IMR-90 (cell line): ENCODE measurements at regions not wholly inside any gene's neighbourhood (a gene's known extent, or its start where the extent isn't known, plus 50 kb on each side); places are given as distances from the start of the nearest gene placed in this dataset.

Source experiments
- ATAC-seq: fragments of 200-7000 bp; cut with Tn5 transposase; 2 replicates; pipeline ENCODE4 v1.9.1; 2020; ENCODE audit warnings: low read depth, mild to moderate bottlenecking, moderate library complexity
- BruUV-seq: library from RNA; stranded (reverse); fragments of 400-500 nt; replicated peaks from 2 replicates; lab custom pipeline; 2021; lab: Mats Ljungman, UMichigan
- CTCF ChIA-PET: fragments of 300-600 bp; formaldehyde crosslinking; extraction: SDS; loops from one replicate; lab custom pipeline; 2021; ENCODE audit warnings: antibody characterized with exemption; lab: Yijun Ruan, JAX
- POLR2A ChIA-PET: fragments of 300-600 bp; sonication (Branson Sonifier 250); formaldehyde crosslinking; loops from one replicate; lab custom pipeline; 2022; ENCODE audit warnings: antibody characterized with exemption; ENCODE audit not compliant: unreplicated experiment; lab: Charles Lee
- DNase-seq: peaks from one replicate; pipeline ENCODE4 v3.0.0; 2013
- H2AFZ ChIP-seq: replicated peaks from 2 replicates; pipeline ENCODE3; 2013; ENCODE audit warnings: low read length, mild to moderate bottlenecking; ENCODE audit not compliant: poor library complexity
- H2AK5ac ChIP-seq: 2 replicates; pipeline ENCODE4 v1.6.1; 2013; ENCODE audit warnings: low read depth, low read length, inconsistent platforms
- H2AK9ac ChIP-seq: replicated peaks from 2 replicates; pipeline ENCODE3; 2013; ENCODE audit warnings: mild to moderate bottlenecking, low read depth, low read length, moderate library complexity; ENCODE audit not compliant: poor library complexity
- H2BK120ac ChIP-seq: 2 replicates; pipeline ENCODE4 v1.6.1; 2013; ENCODE audit warnings: low read depth, low read length, inconsistent platforms
- H2BK15ac ChIP-seq: 3 replicates; pipeline ENCODE4 v1.6.1; 2013; ENCODE audit warnings: low read depth, low read length, inconsistent platforms
- H2BK20ac ChIP-seq: 2 replicates; pipeline ENCODE4 v1.6.1; 2013; ENCODE audit warnings: low read depth, mild to moderate bottlenecking, inconsistent platforms, low read length, moderate library complexity
- H2BK5ac ChIP-seq: 2 replicates; pipeline ENCODE4 v1.6.1; 2013; ENCODE audit warnings: mild to moderate bottlenecking, low read depth, low read length, inconsistent platforms; ENCODE audit not compliant: poor library complexity, severe bottlenecking
- H3K14ac ChIP-seq: replicated peaks from 2 replicates; pipeline ENCODE4 v1.6.1; 2013; ENCODE audit warnings: low read depth, low read length, inconsistent platforms
- H3K18ac ChIP-seq: 2 replicates; pipeline ENCODE4 v1.6.1; 2013; ENCODE audit warnings: low read depth, low read length, control low read depth
- H3K23ac ChIP-seq: 2 replicates; pipeline ENCODE4 v1.6.1; 2013; ENCODE audit warnings: low read depth, low read length, inconsistent platforms
- H3K27ac ChIP-seq: 2 replicates; pipeline ENCODE4 v1.5.1; 2013; ENCODE audit warnings: mild to moderate bottlenecking, control low read depth, low read length; ENCODE audit not compliant: insufficient read depth
- H3K27me3 ChIP-seq: 2 replicates; pipeline ENCODE4 v1.6.1; 2013; ENCODE audit warnings: low read length; ENCODE audit not compliant: control insufficient read depth, insufficient read depth
- H3K36me3 ChIP-seq: 2 replicates; pipeline ENCODE4 v1.6.1; 2013; ENCODE audit warnings: low read length, mixed read lengths; ENCODE audit not compliant: control insufficient read depth, insufficient read depth
- H3K4ac ChIP-seq: 2 replicates; pipeline ENCODE4 v1.6.1; 2013; ENCODE audit warnings: low read depth, low read length, inconsistent platforms
- H3K4me1 ChIP-seq: 2 replicates; pipeline ENCODE4 v1.6.1; 2013; ENCODE audit warnings: low read length, mixed read lengths; ENCODE audit not compliant: control insufficient read depth, insufficient read depth
- H3K4me2 ChIP-seq: 2 replicates; pipeline ENCODE4 v1.6.1; 2013; ENCODE audit warnings: low read depth, mild to moderate bottlenecking, control low read depth, low read length, moderate library complexity
- H3K4me3 ChIP-seq: 2 replicates; pipeline ENCODE4 v1.5.1; 2013; ENCODE audit warnings: low read depth, mild to moderate bottlenecking, control low read depth, low read length, moderate library complexity; ENCODE audit not compliant: insufficient read depth
- H3K56ac ChIP-seq: 2 replicates; pipeline ENCODE4 v1.6.1; 2013; ENCODE audit warnings: low read length, inconsistent platforms; ENCODE audit not compliant: insufficient read depth; ENCODE audit errors: extremely low read depth
- H3K79me1 ChIP-seq, 2 experiments: 2 replicates each; pipeline ENCODE4 v1.6.1; 2013; ENCODE audit warnings: low read length in 2 of 2, inconsistent platforms in 1 of 2, low read depth in 1 of 2
- H3K9ac ChIP-seq: 2 replicates; pipeline ENCODE4 v1.6.1; 2013; ENCODE audit warnings: low read depth, low read length, control low read depth
- H3K9me1 ChIP-seq: 2 replicates; pipeline ENCODE4 v1.6.1; 2013; ENCODE audit warnings: low read length, inconsistent platforms; ENCODE audit not compliant: insufficient read depth
- H3K9me3 ChIP-seq: 2 replicates; pipeline ENCODE4 v1.6.1; 2013; ENCODE audit warnings: low read length; ENCODE audit not compliant: control insufficient read depth, insufficient read depth
- H4K20me1 ChIP-seq: 2 replicates; pipeline ENCODE4 v1.6.1; 2013; ENCODE audit warnings: low read length, inconsistent platforms; ENCODE audit not compliant: insufficient read depth
- H4K5ac ChIP-seq: 2 replicates; pipeline ENCODE4 v1.6.1; 2013; ENCODE audit warnings: mild to moderate bottlenecking, low read depth, low read length, control low read depth
- H4K8ac ChIP-seq, 2 experiments: 2 replicates each; pipeline ENCODE4 v1.6.1; 2013; ENCODE audit warnings: low read depth in 2 of 2, low read length in 2 of 2, control low read depth in 1 of 2, inconsistent platforms in 1 of 2
- H4K91ac ChIP-seq: 2 replicates; pipeline ENCODE4 v1.6.1; 2013; ENCODE audit warnings: low read depth, low read length, inconsistent platforms; ENCODE audit not compliant: insufficient read depth
- ELK1 ChIP-seq: fragments of 150-350 bp; IDR thresholded peaks from 2 replicates; pipeline ENCODE4 v1.6.1; 2016; ENCODE audit warnings: low read depth, mild to moderate bottlenecking, low read length, moderate library complexity, borderline replicate concordance
- MAZ ChIP-seq: IDR thresholded peaks from 2 replicates; pipeline ENCODE4 v1.6.1; 2012; ENCODE audit warnings: low read depth, mild to moderate bottlenecking, low read length, improper control_type of control experiment, moderate library complexity, borderline replicate concordance
- MXI1 ChIP-seq: IDR thresholded peaks from 2 replicates; pipeline ENCODE4 v1.6.1; 2012; ENCODE audit warnings: low read depth, mild to moderate bottlenecking, low read length, moderate library complexity, borderline replicate concordance
- NFE2L2 ChIP-seq: fragments of 150-350 bp; IDR thresholded peaks from 2 replicates; pipeline ENCODE4 v1.6.1; 2016; ENCODE audit warnings: low read depth, mild to moderate bottlenecking, low read length
- POLR2A ChIP-seq: IDR thresholded peaks from 2 replicates; pipeline ENCODE4 v1.6.1; 2012; ENCODE audit warnings: mild to moderate bottlenecking, low read depth, low read length
- RCOR1 ChIP-seq: IDR thresholded peaks from 2 replicates; pipeline ENCODE4 v1.6.1; 2012; ENCODE audit warnings: mild to moderate bottlenecking, low read length, improper control_type of control experiment; ENCODE audit not compliant: insufficient replicate concordance
- WGBS, 2 experiments: methylation state at CpG; one replicate each; pipeline versions ENCODE4 v1.1.5 to v1.1.7; 2013; ENCODE audit warnings: missing lambda C conversion rate in 2 of 2; ENCODE audit not compliant: insufficient read length in 1 of 2; ENCODE audit errors: extremely low coverage in 2 of 2; 5-methylcytosine and 5-hydroxymethylcytosine counted together
- dilution Hi-C: fragments of 300-500 bp; cut with HindIII; formaldehyde crosslinking; loops from one replicate; pipeline ENCODE4 v1.14.3; 2018; ENCODE audit warnings: low sequenced_read_pairs; ENCODE audit not compliant: unreplicated experiment
- in situ Hi-C: fragments of 300-500 bp; cut with MboI; formaldehyde crosslinking; loops from 3 replicates; pipeline ENCODE4 v1.14.3; 2019; ENCODE audit warnings: low sequenced_read_pairs, inconsistent platforms, mixed read lengths
- intact Hi-C: fragments of 100-400 bp; cut with micrococcal nuclease; formaldehyde crosslinking; loops from 2 replicates; pipeline ENCODE4 v1.10.0; 2022

GRCh38 chr12:115740586-115741155 lies 536.8 kb downstream of the MED13L start:
- no peak overlapping the region for H3K4ac ChIP-seq
- no CpG with 5 or more reads among the region's 9 CpGs for WGBS, 2 experiments
- ChIA-PET POLR2A (no interaction called here), CTCF (no interaction called here)
- H3K18ac ChIP-seq, result no peak overlapping the region
- no peak overlapping the region for H2AK5ac ChIP-seq
- TF ChIP-seq RCOR1, result no peak
- TF ChIP-seq NFE2L2, result no peak
- no peak for TF ChIP-seq MXI1
- TF ChIP-seq ELK1, result no peak
- TF ChIP-seq MAZ, result no peak
- no peak for TF ChIP-seq POLR2A
- H3K27ac ChIP-seq, result no peak overlapping the region
- H3K9me1 ChIP-seq, result no peaks in the 10 kb centered on the region
- intact Hi-C loops (no loop called here), in situ Hi-C loops (no loop called here), dilution Hi-C loops (no loop called here)
- H4K20me1 ChIP-seq, result no peaks in the 10 kb centered on the region
- ATAC-seq (no peak), DNase-seq (no peak)
- no peaks in the 10 kb centered on the region for H3K9me3 ChIP-seq
- no peaks in the 10 kb centered on the region for H3K36me3 ChIP-seq
- no peaks in the 10 kb centered on the region for H3K79me1 ChIP-seq
- no peaks in the 10 kb centered on the region; the same call in none of the 2 replicates for H3K27me3 ChIP-seq
- no peak overlapping the region for H2BK15ac ChIP-seq
- no peak overlapping the region for H2BK20ac ChIP-seq
- no peak overlapping the region for H2AK9ac ChIP-seq
- no peak overlapping the region for H2AFZ ChIP-seq
- H4K5ac ChIP-seq, result no peak overlapping the region
- H3K14ac ChIP-seq, result no peak overlapping the region
- H3K4me2 ChIP-seq, result no peak overlapping the region
- H3K9ac ChIP-seq, result no peak overlapping the region
- H2BK5ac ChIP-seq, result no peak overlapping the region
- no peak overlapping the region for H3K4me3 ChIP-seq
- no peak overlapping the region for H4K8ac ChIP-seq
- no peak overlapping the region for H4K91ac ChIP-seq
- H3K56ac ChIP-seq, result no peak overlapping the region
- no peaks in the 10 kb centered on the region for H3K4me1 ChIP-seq
- no TSS peak for BruUV-seq
- H2BK120ac ChIP-seq, result no peak overlapping the region
- H3K23ac ChIP-seq, result no peak overlapping the region
